IMR-90 (cell line): ENCODE measurements at regions not wholly inside any gene's neighbourhood (a gene's known extent, or its start where the extent isn't known, plus 50 kb on each side); places are given as distances from the start of the nearest gene placed in this dataset.

Experiments
- ATAC-seq: fragments of 200-7000 bp; cut with Tn5 transposase; 2 replicates; pipeline ENCODE4 v1.9.1; 2020; ENCODE audit warnings: low read depth, mild to moderate bottlenecking, moderate library complexity
- BruUV-seq: library from RNA; stranded (reverse); fragments of 400-500 nt; replicated peaks from 2 replicates; lab custom pipeline; 2021; lab: Mats Ljungman, UMichigan
- CTCF ChIA-PET: fragments of 300-600 bp; formaldehyde crosslinking; extraction: SDS; loops from one replicate; lab custom pipeline; 2021; ENCODE audit warnings: antibody characterized with exemption; lab: Yijun Ruan, JAX
- POLR2A ChIA-PET: fragments of 300-600 bp; sonication (Branson Sonifier 250); formaldehyde crosslinking; loops from one replicate; lab custom pipeline; 2022; ENCODE audit warnings: antibody characterized with exemption; ENCODE audit not compliant: unreplicated experiment; lab: Charles Lee
- DNase-seq: peaks from one replicate; pipeline ENCODE4 v3.0.0; 2013
- H2AFZ ChIP-seq: replicated peaks from 2 replicates; pipeline ENCODE3; 2013; ENCODE audit warnings: low read length, mild to moderate bottlenecking; ENCODE audit not compliant: poor library complexity
- H2AK5ac ChIP-seq: 2 replicates; pipeline ENCODE4 v1.6.1; 2013; ENCODE audit warnings: low read depth, low read length, inconsistent platforms
- H2AK9ac ChIP-seq: replicated peaks from 2 replicates; pipeline ENCODE3; 2013; ENCODE audit warnings: mild to moderate bottlenecking, low read depth, low read length, moderate library complexity; ENCODE audit not compliant: poor library complexity
- H2BK120ac ChIP-seq: 2 replicates; pipeline ENCODE4 v1.6.1; 2013; ENCODE audit warnings: low read depth, low read length, inconsistent platforms
- H2BK15ac ChIP-seq: 3 replicates; pipeline ENCODE4 v1.6.1; 2013; ENCODE audit warnings: low read depth, low read length, inconsistent platforms
- H2BK20ac ChIP-seq: 2 replicates; pipeline ENCODE4 v1.6.1; 2013; ENCODE audit warnings: low read depth, mild to moderate bottlenecking, inconsistent platforms, low read length, moderate library complexity
- H2BK5ac ChIP-seq: 2 replicates; pipeline ENCODE4 v1.6.1; 2013; ENCODE audit warnings: mild to moderate bottlenecking, low read depth, low read length, inconsistent platforms; ENCODE audit not compliant: poor library complexity, severe bottlenecking
- H3K14ac ChIP-seq: replicated peaks from 2 replicates; pipeline ENCODE4 v1.6.1; 2013; ENCODE audit warnings: low read depth, low read length, inconsistent platforms
- H3K18ac ChIP-seq: 2 replicates; pipeline ENCODE4 v1.6.1; 2013; ENCODE audit warnings: low read depth, low read length, control low read depth
- H3K23ac ChIP-seq: 2 replicates; pipeline ENCODE4 v1.6.1; 2013; ENCODE audit warnings: low read depth, low read length, inconsistent platforms
- H3K27ac ChIP-seq: 2 replicates; pipeline ENCODE4 v1.5.1; 2013; ENCODE audit warnings: mild to moderate bottlenecking, control low read depth, low read length; ENCODE audit not compliant: insufficient read depth
- H3K27me3 ChIP-seq: 2 replicates; pipeline ENCODE4 v1.6.1; 2013; ENCODE audit warnings: low read length; ENCODE audit not compliant: control insufficient read depth, insufficient read depth
- H3K36me3 ChIP-seq: 2 replicates; pipeline ENCODE4 v1.6.1; 2013; ENCODE audit warnings: low read length, mixed read lengths; ENCODE audit not compliant: control insufficient read depth, insufficient read depth
- H3K4ac ChIP-seq: 2 replicates; pipeline ENCODE4 v1.6.1; 2013; ENCODE audit warnings: low read depth, low read length, inconsistent platforms
- H3K4me1 ChIP-seq: 2 replicates; pipeline ENCODE4 v1.6.1; 2013; ENCODE audit warnings: low read length, mixed read lengths; ENCODE audit not compliant: control insufficient read depth, insufficient read depth
- H3K4me2 ChIP-seq: 2 replicates; pipeline ENCODE4 v1.6.1; 2013; ENCODE audit warnings: low read depth, mild to moderate bottlenecking, control low read depth, low read length, moderate library complexity
- H3K4me3 ChIP-seq: 2 replicates; pipeline ENCODE4 v1.5.1; 2013; ENCODE audit warnings: low read depth, mild to moderate bottlenecking, control low read depth, low read length, moderate library complexity; ENCODE audit not compliant: insufficient read depth
- H3K56ac ChIP-seq: 2 replicates; pipeline ENCODE4 v1.6.1; 2013; ENCODE audit warnings: low read length, inconsistent platforms; ENCODE audit not compliant: insufficient read depth; ENCODE audit errors: extremely low read depth
- H3K79me1 ChIP-seq, 2 experiments: 2 replicates each; pipeline ENCODE4 v1.6.1; 2013; ENCODE audit warnings: low read length in 2 of 2, inconsistent platforms in 1 of 2, low read depth in 1 of 2
- H3K9ac ChIP-seq: 2 replicates; pipeline ENCODE4 v1.6.1; 2013; ENCODE audit warnings: low read depth, low read length, control low read depth
- H3K9me1 ChIP-seq: 2 replicates; pipeline ENCODE4 v1.6.1; 2013; ENCODE audit warnings: low read length, inconsistent platforms; ENCODE audit not compliant: insufficient read depth
- H3K9me3 ChIP-seq: 2 replicates; pipeline ENCODE4 v1.6.1; 2013; ENCODE audit warnings: low read length; ENCODE audit not compliant: control insufficient read depth, insufficient read depth
- H4K20me1 ChIP-seq: 2 replicates; pipeline ENCODE4 v1.6.1; 2013; ENCODE audit warnings: low read length, inconsistent platforms; ENCODE audit not compliant: insufficient read depth
- H4K5ac ChIP-seq: 2 replicates; pipeline ENCODE4 v1.6.1; 2013; ENCODE audit warnings: mild to moderate bottlenecking, low read depth, low read length, control low read depth
- H4K8ac ChIP-seq, 2 experiments: 2 replicates each; pipeline ENCODE4 v1.6.1; 2013; ENCODE audit warnings: low read depth in 2 of 2, low read length in 2 of 2, control low read depth in 1 of 2, inconsistent platforms in 1 of 2
- H4K91ac ChIP-seq: 2 replicates; pipeline ENCODE4 v1.6.1; 2013; ENCODE audit warnings: low read depth, low read length, inconsistent platforms; ENCODE audit not compliant: insufficient read depth
- BHLHE40 ChIP-seq: fragments of 150-350 bp; IDR thresholded peaks from 2 replicates; pipeline ENCODE4 v1.6.1; 2016; ENCODE audit warnings: mild to moderate bottlenecking, low read depth, low read length
- CEBPB ChIP-seq: IDR thresholded peaks from 2 replicates; pipeline ENCODE4 v1.6.1; 2012; ENCODE audit warnings: low read depth, low read length, improper control_type of control experiment
- CHD1 ChIP-seq: IDR thresholded peaks from 2 replicates; pipeline ENCODE4 v1.6.1; 2012; ENCODE audit warnings: low read depth, low read length, improper control_type of control experiment
- NFE2L2 ChIP-seq: fragments of 150-350 bp; IDR thresholded peaks from 2 replicates; pipeline ENCODE4 v1.6.1; 2016; ENCODE audit warnings: low read depth, mild to moderate bottlenecking, low read length
- RCOR1 ChIP-seq: IDR thresholded peaks from 2 replicates; pipeline ENCODE4 v1.6.1; 2012; ENCODE audit warnings: mild to moderate bottlenecking, low read length, improper control_type of control experiment; ENCODE audit not compliant: insufficient replicate concordance
- RFX5 ChIP-seq: IDR thresholded peaks from 2 replicates; pipeline ENCODE4 v1.8.0; 2012; ENCODE audit warnings: low read depth, mild to moderate bottlenecking, low read length, moderate library complexity
- SMC3 ChIP-seq: fragments of 150-350 bp; IDR thresholded peaks from 2 replicates; pipeline ENCODE4 v1.6.1; 2016; ENCODE audit warnings: low read depth, mild to moderate bottlenecking, antibody characterized with exemption, low read length, moderate library complexity
- WGBS, 2 experiments: methylation state at CpG; one replicate each; pipeline versions ENCODE4 v1.1.5 to v1.1.7; 2013; ENCODE audit warnings: missing lambda C conversion rate in 2 of 2; ENCODE audit not compliant: insufficient read length in 1 of 2; ENCODE audit errors: extremely low coverage in 2 of 2; 5-methylcytosine and 5-hydroxymethylcytosine counted together
- dilution Hi-C: fragments of 300-500 bp; cut with HindIII; formaldehyde crosslinking; loops from one replicate; pipeline ENCODE4 v1.14.3; 2018; ENCODE audit warnings: low sequenced_read_pairs; ENCODE audit not compliant: unreplicated experiment
- in situ Hi-C: fragments of 300-500 bp; cut with MboI; formaldehyde crosslinking; loops from 3 replicates; pipeline ENCODE4 v1.14.3; 2019; ENCODE audit warnings: low sequenced_read_pairs, inconsistent platforms, mixed read lengths
- intact Hi-C: fragments of 100-400 bp; cut with micrococcal nuclease; formaldehyde crosslinking; loops from 2 replicates; pipeline ENCODE4 v1.10.0; 2022
- TF ChIP-seq, protein P1 (sequence below): fragments of 150-350 bp; IDR thresholded peaks from 2 replicates; pipeline ENCODE4 v1.6.1; 2016; ENCODE audit warnings: low read depth, mild to moderate bottlenecking, low read length, moderate library complexity, borderline replicate concordance
- TF ChIP-seq, protein P2 (sequence below): fragments of 150-350 bp; IDR thresholded peaks from 2 replicates; pipeline ENCODE4 v1.6.1; 2017; ENCODE audit warnings: mild to moderate bottlenecking, antibody characterized with exemption, low read length, low read depth

DNA sequence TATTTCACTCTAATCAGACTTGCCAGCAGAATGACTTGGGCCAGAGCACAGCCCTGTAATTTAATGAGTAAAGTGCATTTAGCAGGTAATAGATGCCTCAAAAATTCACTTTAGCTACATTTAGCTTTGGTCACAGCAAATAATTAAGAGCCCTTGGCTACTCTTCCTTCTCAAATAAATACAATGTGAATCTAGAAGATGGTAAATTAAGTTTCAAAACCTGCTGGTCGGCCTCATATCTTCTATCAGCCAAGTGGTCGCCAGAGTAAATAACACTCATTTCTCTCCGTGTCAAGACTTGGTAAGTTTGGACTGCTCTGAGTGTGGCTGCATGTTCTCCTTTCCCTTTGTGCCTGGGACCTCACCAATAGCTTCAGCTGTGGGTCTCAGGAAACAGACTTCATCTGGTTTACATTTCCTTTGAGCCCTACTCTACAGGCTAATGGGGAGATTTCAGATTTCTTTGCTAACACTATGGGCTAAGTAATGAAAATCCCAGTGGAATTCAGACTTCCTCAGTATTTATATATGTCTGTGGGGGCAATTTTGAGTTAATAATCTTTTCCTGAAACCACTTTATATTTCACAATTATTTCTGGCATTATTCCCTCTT lies 375.8 kb downstream of the RBM43 start:
- Histone ChIP-seq H4K8ac (no peak overlapping the region), H3K27me3 (no peaks in the 10 kb centered on the region), H3K36me3 (no peaks in the 10 kb centered on the region), H2BK120ac (no peak overlapping the region), H3K18ac (no peak overlapping the region), H3K9ac (no peak overlapping the region), H2BK5ac (no peak overlapping the region), H3K56ac (no peak overlapping the region), H4K5ac (no peak overlapping the region), H3K9me3 (no peaks in the 10 kb centered on the region), H3K79me1 (no peaks in the 10 kb centered on the region), H3K23ac (no peak overlapping the region), H4K20me1 (no peaks in the 10 kb centered on the region), H3K4me1 (no peaks in the 10 kb centered on the region), H2AK5ac (no peak overlapping the region), H2AK9ac (no peak overlapping the region), H3K14ac (no peak overlapping the region), H3K4ac (no peak overlapping the region), H3K4me3 (no peak overlapping the region), H2BK20ac (no peak overlapping the region), H3K9me1 (no peaks in the 10 kb centered on the region), H4K91ac (no peak overlapping the region), H2BK15ac (no peak overlapping the region), H3K27ac (no peak overlapping the region), H2AFZ (no peak overlapping the region), H3K4me2 (no peak overlapping the region)
- ATAC-seq, result no peak
- TF ChIP-seq, protein P1, sequence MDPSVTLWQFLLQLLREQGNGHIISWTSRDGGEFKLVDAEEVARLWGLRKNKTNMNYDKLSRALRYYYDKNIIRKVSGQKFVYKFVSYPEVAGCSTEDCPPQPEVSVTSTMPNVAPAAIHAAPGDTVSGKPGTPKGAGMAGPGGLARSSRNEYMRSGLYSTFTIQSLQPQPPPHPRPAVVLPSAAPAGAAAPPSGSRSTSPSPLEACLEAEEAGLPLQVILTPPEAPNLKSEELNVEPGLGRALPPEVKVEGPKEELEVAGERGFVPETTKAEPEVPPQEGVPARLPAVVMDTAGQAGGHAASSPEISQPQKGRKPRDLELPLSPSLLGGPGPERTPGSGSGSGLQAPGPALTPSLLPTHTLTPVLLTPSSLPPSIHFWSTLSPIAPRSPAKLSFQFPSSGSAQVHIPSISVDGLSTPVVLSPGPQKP, result no peak
- TF ChIP-seq CHD1, result no peak
- TF ChIP-seq RFX5, result no peak
- no peak for TF ChIP-seq CEBPB
- TF ChIP-seq BHLHE40, result no peak
- TF ChIP-seq NFE2L2, result no peak
- no peak for TF ChIP-seq RCOR1
- TF ChIP-seq, protein P2, sequence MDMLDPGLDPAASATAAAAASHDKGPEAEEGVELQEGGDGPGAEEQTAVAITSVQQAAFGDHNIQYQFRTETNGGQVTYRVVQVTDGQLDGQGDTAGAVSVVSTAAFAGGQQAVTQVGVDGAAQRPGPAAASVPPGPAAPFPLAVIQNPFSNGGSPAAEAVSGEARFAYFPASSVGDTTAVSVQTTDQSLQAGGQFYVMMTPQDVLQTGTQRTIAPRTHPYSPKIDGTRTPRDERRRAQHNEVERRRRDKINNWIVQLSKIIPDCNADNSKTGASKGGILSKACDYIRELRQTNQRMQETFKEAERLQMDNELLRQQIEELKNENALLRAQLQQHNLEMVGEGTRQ, result no peak
- no peak for TF ChIP-seq SMC3
- CTCF ChIA-PET, result no interaction called here
- POLR2A ChIA-PET, result no interaction called here
- in situ Hi-C loops, result no loop called here
- intact Hi-C loops, result no loop called here
- no peak for DNase-seq
- no TSS peak for BruUV-seq
- WGBS, 2 experiments, result 80% methylated on average over 1 of the region's 3 CpGs; no CpG with 5 or more reads in 1 of the 2 experiments
- dilution Hi-C loops, result no loop called here
